ENCODE measurements at regions not wholly inside any gene's neighbourhood (a gene's known extent, or its start where the extent isn't known, plus 50 kb on each side); places are given as distances from the start of the nearest gene placed in this dataset.
"Not testable (repeated sequence)": the region's sequence is repeated elsewhere in the genome, so short reads cannot be mapped to it uniquely, and the experiment has no call there.

- TF ChIP-seq CTCF (IDR thresholded peaks at IDR 0.05), result no peak
- no peak for DNase-seq (ENCODE audit: low spot score)
- Mint-ChIP-seq H3K27me3 (ENCODE audit: low read depth) (peaks cover 28% of the 10 kb centered on the region), H3K4me3 (ENCODE audit: unreplicated experiment) (no peak overlapping the region), H3K9me3 (ENCODE audit: low read depth) (no peaks in the 10 kb centered on the region), H3K27ac (ENCODE audit: unreplicated experiment) (no peak overlapping the region), H3K36me3 (ENCODE audit: low read depth) (no peaks in the 10 kb centered on the region), H3K4me1 (ENCODE audit: low read depth) (no peaks in the 10 kb centered on the region)
Measured at GRCh38 chr9:135404451-135405144, 75.0 kb upstream of the PPP1R26 start.

- not testable (repeated sequence) for H3K4me1 Mint-ChIP-seq (ENCODE audit: low read depth); DNase-seq (ENCODE audit: low spot score); H3K27ac Mint-ChIP-seq (ENCODE audit: unreplicated experiment); H3K4me3 Mint-ChIP-seq (ENCODE audit: unreplicated experiment); H3K9me3 Mint-ChIP-seq (ENCODE audit: low read depth); H3K36me3 Mint-ChIP-seq (ENCODE audit: low read depth)
- H3K27me3 Mint-ChIP-seq (ENCODE audit: low read depth), result peaks cover 29% of the 10 kb centered on the region
Measured at GRCh38 chr9:135405145-135405464, 74.5 kb upstream of the PPP1R26 start.

GRCh38 chr9:135408476-135409254 is 70.9 kb upstream of the PPP1R26 start:
- Mint-ChIP-seq H3K9me3 (ENCODE audit: low read depth) (no peaks in the 10 kb centered on the region), H3K4me3 (ENCODE audit: unreplicated experiment) (no peak overlapping the region), H3K4me1 (ENCODE audit: low read depth) (no peaks in the 10 kb centered on the region), H3K27me3 (ENCODE audit: low read depth) (peaks cover 20% of the 10 kb centered on the region), H3K27ac (ENCODE audit: unreplicated experiment) (no peak overlapping the region), H3K36me3 (ENCODE audit: low read depth) (no peaks in the 10 kb centered on the region)
- TF ChIP-seq CTCF (IDR thresholded peaks at IDR 0.05), result no peak
- peak; percentile 62 for DNase-seq (ENCODE audit: low spot score)

GRCh38 chr9:135409286-135410200 is 70.0 kb upstream of the PPP1R26 start:
- TF ChIP-seq CTCF (IDR thresholded peaks at IDR 0.05), result no peak
- H3K9me3 Mint-ChIP-seq (ENCODE audit: low read depth), result no peaks in the 10 kb centered on the region
- H3K27ac Mint-ChIP-seq (ENCODE audit: unreplicated experiment), result no peak overlapping the region

GRCh38 chr9:135410421-135410820 is 69.2 kb upstream of the PPP1R26 start:
- H3K4me3 Mint-ChIP-seq (ENCODE audit: unreplicated experiment), result no peak overlapping the region
- DNase-seq (ENCODE audit: low spot score), result peak; percentile 59
- no peaks in the 10 kb centered on the region for H3K9me3 Mint-ChIP-seq (ENCODE audit: low read depth)
- H3K36me3 Mint-ChIP-seq (ENCODE audit: low read depth), result no peaks in the 10 kb centered on the region
- no peak for TF ChIP-seq CTCF (IDR thresholded peaks at IDR 0.05)
- H3K27ac Mint-ChIP-seq (ENCODE audit: unreplicated experiment), result no peak overlapping the region
- peaks cover 23% of the 10 kb centered on the region for H3K27me3 Mint-ChIP-seq (ENCODE audit: low read depth)
- no peaks in the 10 kb centered on the region for H3K4me1 Mint-ChIP-seq (ENCODE audit: low read depth)

More at GRCh38 chr9:135409286-135410200, 70.0 kb upstream of the PPP1R26 start:
- DNase-seq (ENCODE audit: low spot score), result peak; percentile 90
- no peaks in the 10 kb centered on the region for H3K4me1 Mint-ChIP-seq (ENCODE audit: low read depth)
- H3K36me3 Mint-ChIP-seq (ENCODE audit: low read depth), result no peaks in the 10 kb centered on the region
- H3K27me3 Mint-ChIP-seq (ENCODE audit: low read depth), result peaks cover 23% of the 10 kb centered on the region
- H3K4me3 Mint-ChIP-seq (ENCODE audit: unreplicated experiment), result no peak overlapping the region
